Activated CD8-positive, alpha-beta T cell treated with anti-CD3 and anti-CD28 coated beads, Interleukin-2, amount 10 ng/mL, durations not matched to agents 7 days and 5 days (primary cell): ENCODE measurements at regions not wholly inside any gene's neighbourhood (a gene's known extent, or its start where the extent isn't known, plus 50 kb on each side); places are given as distances from the start of the nearest gene placed in this dataset.

Experiments used
- ATAC-seq: fragments of 150-1000 bp; cut with Tn5 transposase; one replicate; pipeline ENCODE4 v1.10.0; 2021; ENCODE audit warnings: moderate library complexity
- CTCF ChIA-PET: fragments of 350-600 bp; sonication (Branson Sonifier 250); formaldehyde crosslinking; loops from one replicate; lab custom pipeline; 2021; ENCODE audit warnings: antibody characterized with exemption; lab: Charles Lee
- POLR2A ChIA-PET: fragments of 350-600 bp; sonication (Branson Sonifier 250); formaldehyde crosslinking; loops from one replicate; lab custom pipeline; 2021; ENCODE audit warnings: antibody characterized with exemption; lab: Charles Lee
- DNase-seq: peaks from one replicate; pipeline ENCODE4 v3.0.0-alpha.2; 2020
- H3K27ac Mint-ChIP-seq: one replicate; pipeline ENCODE4 v1.8.0; 2021; ENCODE audit warnings: mild to moderate bottlenecking, mixed read lengths
- H3K27me3 Mint-ChIP-seq: one replicate; pipeline ENCODE4 v1.8.0; 2021; ENCODE audit warnings: low read depth, mixed read lengths
- H3K36me3 Mint-ChIP-seq: one replicate; pipeline ENCODE4 v1.8.0; 2021; ENCODE audit warnings: low read depth, mixed read lengths
- H3K4me1 Mint-ChIP-seq: one replicate; pipeline ENCODE4 v1.8.0; 2021; ENCODE audit warnings: low read depth, mixed read lengths
- H3K4me3 Mint-ChIP-seq: one replicate; pipeline ENCODE4 v1.8.0; 2021; ENCODE audit warnings: mild to moderate bottlenecking, mixed read lengths
- H3K9me3 Mint-ChIP-seq: one replicate; pipeline ENCODE4 v1.8.0; 2022; ENCODE audit warnings: mixed read lengths; ENCODE audit not compliant: insufficient read depth

GRCh38 chr7:10677211-10677610 lies 296.5 kb upstream of the PHF14 start:
- Mint-ChIP-seq H3K9me3 (no peaks in the 10 kb centered on the region), H3K27ac (no peak overlapping the region), H3K36me3 (no peaks in the 10 kb centered on the region), H3K4me3 (no peak overlapping the region), H3K4me1 (no peaks in the 10 kb centered on the region), H3K27me3 (peaks cover 5% of the 10 kb centered on the region)
- ChIA-PET CTCF (no interaction called here), POLR2A (no interaction called here)
- ATAC-seq (no peak), DNase-seq (no peak)

GRCh38 chr7:10677668-10678232 lies 295.9 kb upstream of the PHF14 start:
- CTCF ChIA-PET = no interaction called here
- POLR2A ChIA-PET = no interaction called here
- no peaks in the 10 kb centered on the region for H3K9me3 Mint-ChIP-seq
- no peaks in the 10 kb centered on the region for H3K36me3 Mint-ChIP-seq
- H3K27me3 Mint-ChIP-seq = peaks cover 5% of the 10 kb centered on the region
- no peaks in the 10 kb centered on the region for H3K4me1 Mint-ChIP-seq
- H3K4me3 Mint-ChIP-seq = no peak overlapping the region
- no peak overlapping the region for H3K27ac Mint-ChIP-seq
- DNase-seq = no peak
- no peak for ATAC-seq

GRCh38 chr7:10684606-10685005 lies 289.1 kb upstream of the PHF14 start:
- H3K36me3 Mint-ChIP-seq = no peaks in the 10 kb centered on the region
- no peak overlapping the region for H3K27ac Mint-ChIP-seq
- CTCF ChIA-PET = no interaction called here
- DNase-seq (no peak), ATAC-seq (no peak)
- POLR2A ChIA-PET = no interaction called here
- H3K9me3 Mint-ChIP-seq = no peaks in the 10 kb centered on the region
- no peak overlapping the region for H3K4me3 Mint-ChIP-seq
- H3K4me1 Mint-ChIP-seq = no peaks in the 10 kb centered on the region
- H3K27me3 Mint-ChIP-seq = peaks cover 5% of the 10 kb centered on the region

GRCh38 chr7:10685040-10685439 lies 288.6 kb upstream of the PHF14 start:
- CTCF ChIA-PET = no interaction called here
- ATAC-seq (no peak), DNase-seq (no peak)
- Mint-ChIP-seq H3K4me3 (no peak overlapping the region), H3K9me3 (no peaks in the 10 kb centered on the region), H3K27me3 (peaks cover 5% of the 10 kb centered on the region), H3K27ac (no peak overlapping the region), H3K36me3 (no peaks in the 10 kb centered on the region), H3K4me1 (no peaks in the 10 kb centered on the region)
- POLR2A ChIA-PET = no interaction called here

GRCh38 chr7:10688544-10688943 lies 285.1 kb upstream of the PHF14 start:
- no peaks in the 10 kb centered on the region for H3K4me1 Mint-ChIP-seq

GRCh38 chr7:10696064-10696463 lies 277.6 kb upstream of the PHF14 start:
- Mint-ChIP-seq H3K27me3 (no peaks in the 10 kb centered on the region), H3K4me3 (no peak overlapping the region)
- CTCF ChIA-PET = no interaction called here

More at GRCh38 chr7:10688544-10688943, 285.1 kb upstream of the PHF14 start:
- H3K36me3 Mint-ChIP-seq = no peaks in the 10 kb centered on the region
- no peak overlapping the region for H3K27ac Mint-ChIP-seq
- ATAC-seq (no peak), DNase-seq (no peak)
- no peak overlapping the region for H3K4me3 Mint-ChIP-seq
- no peaks in the 10 kb centered on the region for H3K9me3 Mint-ChIP-seq
- ChIA-PET CTCF (no interaction called here), POLR2A (no interaction called here)
- peaks cover 2% of the 10 kb centered on the region for H3K27me3 Mint-ChIP-seq

GRCh38 chr7:10703059-10703458 lies 270.6 kb upstream of the PHF14 start:
- H3K9me3 Mint-ChIP-seq = no peaks in the 10 kb centered on the region
- no peaks in the 10 kb centered on the region for H3K4me1 Mint-ChIP-seq
- H3K27ac Mint-ChIP-seq = no peak overlapping the region
- H3K27me3 Mint-ChIP-seq = no peaks in the 10 kb centered on the region
- DNase-seq = no peak
- no peaks in the 10 kb centered on the region for H3K36me3 Mint-ChIP-seq
- ChIA-PET CTCF (no interaction called here), POLR2A (interaction anchor here (0.7 kb wide), 1 partner anchor 109 kb away, joined by 3 read pairs; no protein-coding TSS in a partner anchor)
- H3K4me3 Mint-ChIP-seq = no peak overlapping the region
- no peak for ATAC-seq

More at GRCh38 chr7:10696064-10696463, 277.6 kb upstream of the PHF14 start:
- no peak overlapping the region for H3K27ac Mint-ChIP-seq
- H3K4me1 Mint-ChIP-seq = no peaks in the 10 kb centered on the region
- H3K36me3 Mint-ChIP-seq = no peaks in the 10 kb centered on the region
- DNase-seq (no peak), ATAC-seq (no peak)
- POLR2A ChIA-PET = interaction anchor here (0.6 kb wide), 1 partner anchor 474 kb away, joined by 3 read pairs; no protein-coding TSS in a partner anchor
- H3K9me3 Mint-ChIP-seq = no peaks in the 10 kb centered on the region

- H3K27me3 Mint-ChIP-seq = no peaks in the 10 kb centered on the region
- POLR2A ChIA-PET = no interaction called here
Observed at GRCh38 chr7:10703981-10704380, 269.7 kb upstream of the PHF14 start.

GRCh38 chr7:10704653-10705052 lies 269.0 kb upstream of the PHF14 start:
- Mint-ChIP-seq H3K9me3 (no peaks in the 10 kb centered on the region), H3K36me3 (no peaks in the 10 kb centered on the region), H3K4me3 (no peak overlapping the region), H3K27me3 (no peaks in the 10 kb centered on the region), H3K4me1 (no peaks in the 10 kb centered on the region), H3K27ac (no peak overlapping the region)
- ChIA-PET POLR2A (no interaction called here), CTCF (no interaction called here)
- DNase-seq (no peak), ATAC-seq (no peak)

More at GRCh38 chr7:10703981-10704380, 269.7 kb upstream of the PHF14 start:
- H3K4me3 Mint-ChIP-seq = no peak overlapping the region
- ATAC-seq = no peak
- CTCF ChIA-PET = no interaction called here
- DNase-seq = no peak
- H3K4me1 Mint-ChIP-seq = no peaks in the 10 kb centered on the region
- H3K9me3 Mint-ChIP-seq = no peaks in the 10 kb centered on the region
- H3K36me3 Mint-ChIP-seq = no peaks in the 10 kb centered on the region
- H3K27ac Mint-ChIP-seq = no peak overlapping the region

- CTCF ChIA-PET = no interaction called here
- Mint-ChIP-seq H3K27me3 (no peaks in the 10 kb centered on the region), H3K4me3 (no peak overlapping the region), H3K9me3 (no peaks in the 10 kb centered on the region), H3K36me3 (no peaks in the 10 kb centered on the region), H3K27ac (no peak overlapping the region), H3K4me1 (no peaks in the 10 kb centered on the region)
- DNase-seq = no peak
- no peak for ATAC-seq
- POLR2A ChIA-PET = no interaction called here
Observed at GRCh38 chr7:10706875-10707493, 266.7 kb upstream of the PHF14 start.

- Mint-ChIP-seq H3K36me3 (no peaks in the 10 kb centered on the region), H3K27ac (no peak overlapping the region), H3K27me3 (no peaks in the 10 kb centered on the region), H3K4me3 (no peak overlapping the region), H3K9me3 (no peaks in the 10 kb centered on the region), H3K4me1 (no peaks in the 10 kb centered on the region)
- ATAC-seq (no peak), DNase-seq (no peak)
- POLR2A ChIA-PET = no interaction called here
- CTCF ChIA-PET = no interaction called here
Observed at GRCh38 chr7:10707519-10707918, 266.2 kb upstream of the PHF14 start.

- Mint-ChIP-seq H3K27me3 (no peaks in the 10 kb centered on the region), H3K36me3 (no peaks in the 10 kb centered on the region), H3K4me3 (no peak overlapping the region), H3K9me3 (no peaks in the 10 kb centered on the region), H3K4me1 (no peaks in the 10 kb centered on the region), H3K27ac (no peak overlapping the region)
- ATAC-seq (no peak), DNase-seq (peak; percentile 31)
- CTCF ChIA-PET = no interaction called here
- POLR2A ChIA-PET = no interaction called here
Observed at GRCh38 chr7:10708447-10708846, 265.2 kb upstream of the PHF14 start.
